Muscle of back (tissue), 3 donors: ENCODE measurements at regions not wholly inside any gene's neighbourhood (a gene's known extent, or its start where the extent isn't known, plus 50 kb on each side); places are given as distances from the start of the nearest gene placed in this dataset.

Experiments
- DNase-seq, 3 donors: peaks; one replicate each; pipeline versions ENCODE4 v3.0.0 to v3.0.0-alpha.2; 2013

DNA sequence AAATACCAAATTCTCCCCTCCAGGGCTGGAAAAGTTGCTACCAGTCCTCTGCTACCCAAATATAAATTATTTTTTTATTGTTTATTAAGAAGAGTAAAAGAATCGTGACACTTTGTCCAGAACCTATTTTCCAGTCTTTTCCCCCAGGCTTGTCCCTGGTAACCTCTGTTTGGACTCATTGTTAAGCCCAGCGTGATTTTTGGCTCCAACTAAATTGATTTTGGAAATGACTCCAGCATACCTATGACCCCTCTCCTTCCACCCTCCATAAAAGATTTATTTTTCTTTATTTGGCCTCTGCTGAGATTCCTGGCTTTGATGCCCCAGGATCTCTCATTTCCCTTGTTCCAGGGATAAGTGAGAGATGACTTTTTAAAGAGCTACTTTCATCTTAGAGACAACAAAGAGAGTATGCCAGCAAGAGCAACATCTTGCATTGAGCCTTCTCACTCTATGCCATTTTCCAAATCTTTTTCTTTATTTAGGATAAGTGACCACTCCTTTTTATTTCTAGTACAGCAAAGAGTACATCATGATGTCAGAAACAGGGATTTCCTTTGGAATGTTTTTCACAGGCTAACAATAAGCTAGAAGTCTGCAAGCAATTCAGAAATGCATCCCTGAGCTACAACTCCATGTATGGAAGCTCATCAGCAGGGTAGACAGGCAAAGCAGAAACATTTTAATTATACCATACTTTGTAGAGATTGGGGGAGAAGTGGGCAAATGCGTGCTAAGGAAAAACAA is 75.8 kb downstream of the DAD1 start:
- DNase-seq, result peak in 1 of 3 donors; percentile 55

GRCh38 chr14:22512106-22512814 is 76.8 kb downstream of the DAD1 start:
- DNase-seq, result peak in 1 of 3 donors; percentile 18

- peak in 1 of 3 donors; percentile 33 for DNase-seq
These were observed 78.4 kb downstream of the DAD1 start for GRCh38 chr14:22510527-22511110.

- DNase-seq, result no peak
These were observed 79.2 kb downstream of the DAD1 start for GRCh38 chr14:22509751-22510300.

- no peak for DNase-seq
These were observed 79.9 kb downstream of the DAD1 start for GRCh38 chr14:22509036-22509709.

DNA sequence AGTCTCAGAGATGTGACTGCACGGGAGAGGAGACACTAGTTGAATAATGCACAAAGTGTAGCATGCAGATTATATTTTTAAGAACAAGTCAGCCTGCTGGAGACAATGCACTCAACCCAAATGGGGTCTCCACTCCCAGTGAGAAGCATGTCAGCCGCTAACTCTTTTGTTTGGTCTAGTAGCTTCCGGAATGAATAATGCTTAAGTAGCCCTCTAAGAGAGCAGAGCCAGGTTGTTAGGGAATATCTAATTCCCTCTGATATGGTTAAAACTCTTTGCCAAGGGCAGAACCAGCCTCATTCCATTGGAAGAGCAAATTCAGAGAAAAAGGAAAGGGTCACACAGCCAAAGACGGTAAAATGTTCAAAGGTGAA is 80.4 kb downstream of the DAD1 start:
- no peak for DNase-seq

DNA sequence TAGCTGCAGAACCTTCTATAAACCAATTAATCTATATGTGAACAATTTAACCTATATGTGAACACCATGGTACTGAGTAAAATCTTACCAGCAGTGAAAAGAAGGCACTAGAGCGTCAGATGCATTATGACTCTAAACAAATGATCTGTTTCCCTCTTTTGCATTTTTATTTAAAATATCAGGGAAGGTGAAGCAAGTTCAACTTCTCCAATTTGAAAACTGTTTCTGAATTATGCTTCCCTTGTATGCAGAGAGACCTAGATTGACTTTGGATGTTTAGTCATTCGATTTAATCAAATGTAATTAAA is 80.9 kb downstream of the DAD1 start:
- DNase-seq, result no peak

DNA sequence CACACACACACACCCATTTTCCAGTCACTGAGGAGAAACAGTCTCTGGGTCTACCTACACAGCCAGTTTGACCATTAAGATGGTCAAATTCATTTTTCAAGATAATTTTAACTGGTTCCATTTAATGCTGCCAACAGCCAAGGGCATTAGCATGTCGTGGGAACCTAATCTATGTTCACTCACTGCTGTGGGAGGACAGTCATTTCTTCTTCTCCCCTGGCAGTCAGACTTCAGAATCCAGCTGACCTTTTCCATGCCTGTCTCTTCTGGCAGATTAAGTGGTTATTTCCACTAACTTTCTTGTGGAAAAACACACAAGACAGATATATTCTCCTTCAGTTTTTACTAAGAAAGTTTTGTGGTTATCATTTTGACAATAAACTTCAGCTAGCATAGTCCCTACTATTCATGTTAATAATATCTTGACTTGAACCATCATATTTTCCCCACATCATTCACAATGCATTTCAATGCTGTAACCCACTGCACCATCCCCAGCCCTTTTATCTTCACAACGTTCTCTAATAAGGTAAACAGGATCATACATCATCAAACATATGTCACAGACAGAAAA is 82.2 kb downstream of the DAD1 start:
- no peak for DNase-seq

GRCh38 chr14:22506378-22506710 is 82.7 kb downstream of the DAD1 start:
- no peak for DNase-seq

- no peak for DNase-seq
These were observed 83.2 kb downstream of the DAD1 start for GRCh38 chr14:22505697-22506377.

DNA sequence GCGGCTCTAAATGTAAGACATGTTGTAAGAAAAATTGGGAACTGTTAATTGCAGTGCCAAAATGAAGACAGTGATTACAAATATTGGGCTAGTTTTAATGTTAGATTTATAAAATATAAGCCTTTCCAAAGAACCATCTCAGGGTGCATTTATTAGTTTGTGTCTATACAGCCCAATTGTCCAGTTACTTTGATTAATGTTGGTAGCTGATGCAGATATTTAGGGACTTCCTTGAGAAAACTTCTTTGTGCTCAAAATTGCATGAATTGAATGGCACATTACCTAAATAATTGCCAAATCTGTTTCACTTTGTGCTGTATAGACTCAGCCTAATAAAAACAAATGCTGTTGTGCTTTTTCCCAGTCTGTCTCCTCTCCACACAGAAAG is 83.7 kb downstream of the DAD1 start:
- no peak for DNase-seq

DNA sequence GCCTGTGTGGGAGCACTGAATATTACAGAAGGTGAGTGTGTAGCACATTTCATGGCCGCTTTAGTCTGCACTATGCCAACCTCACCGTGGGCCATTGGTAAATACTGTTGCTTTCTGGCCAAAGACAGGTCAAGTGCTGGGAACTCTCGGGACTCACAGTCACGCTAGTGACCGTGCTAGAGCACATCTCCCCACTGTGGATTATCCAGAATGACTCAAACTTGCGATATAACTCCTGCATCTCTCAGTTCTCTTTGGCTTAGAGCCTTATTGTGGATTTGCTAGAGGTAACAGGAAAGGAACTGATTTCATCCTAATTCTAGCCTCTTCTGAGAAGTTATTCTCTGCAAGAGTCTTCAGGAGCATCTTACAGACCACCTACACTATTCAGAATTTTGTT is 86.5 kb downstream of the DAD1 start:
- no peak for DNase-seq

- peak; percentile 33 to 73 (median 48) for DNase-seq
These were observed 87.0 kb downstream of the DAD1 start for GRCh38 chr14:22502007-22502406.

- peak in 1 of 3 donors; percentile 21 for DNase-seq
These were observed 87.9 kb downstream of the DAD1 start for GRCh38 chr14:22500954-22501726.

DNA sequence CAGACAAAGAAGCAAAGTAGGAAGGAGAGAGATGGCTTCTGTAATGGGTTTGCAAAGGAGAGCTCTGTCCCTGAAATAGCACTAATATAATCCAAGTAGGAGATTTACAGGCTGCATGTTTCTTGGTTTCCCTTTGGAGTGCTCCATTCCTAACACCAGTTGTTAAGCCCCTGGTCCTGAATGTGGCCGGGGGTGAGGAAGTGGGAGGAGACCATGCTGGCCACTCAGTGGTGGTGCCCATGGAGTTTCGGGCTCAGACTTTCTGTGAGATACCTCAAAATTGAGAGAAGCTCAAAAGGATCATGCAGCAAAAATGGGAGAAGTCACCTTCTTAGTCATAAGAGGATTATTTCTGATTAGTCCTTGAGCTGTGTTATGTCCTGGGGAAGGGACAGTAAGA is 88.5 kb downstream of the DAD1 start:
- no peak for DNase-seq

- DNase-seq, result no peak
These were observed 91.3 kb downstream of the DAD1 start for GRCh38 chr14:22497671-22498093.

- no peak for DNase-seq
These were observed 91.9 kb downstream of the DAD1 start for GRCh38 chr14:22497144-22497423.

GRCh38 chr14:22494486-22495135 is 94.4 kb downstream of the DAD1 start:
- no peak for DNase-seq

- no peak for DNase-seq
These were observed 95.3 kb downstream of the DAD1 start for GRCh38 chr14:22493753-22494152.
